HEK293T (cell line): ENCODE measurements at regions not wholly inside any gene's neighbourhood (a gene's known extent, or its start where the extent isn't known, plus 50 kb on each side); places are given as distances from the start of the nearest gene placed in this dataset.
A peak's percentile ranks its signal among the peaks of the same experiment; 100 is the strongest.

Experiments used
- CTCF ChIA-PET: fragments of 350-600 bp; formaldehyde crosslinking; extraction: SDS; loops from one replicate; lab custom pipeline; 2021; ENCODE audit warnings: antibody characterized with exemption, inconsistent platforms; lab: Yijun Ruan, JAX
- POLR2A ChIA-PET: fragments of 350-600 bp; formaldehyde crosslinking; extraction: SDS; loops from one replicate; lab custom pipeline; 2020; ENCODE audit warnings: antibody characterized with exemption, inconsistent platforms; lab: Yijun Ruan, JAX
- DNase-seq: peaks from one replicate; pipeline ENCODE4 v3.0.0; 2012; ENCODE audit warnings: mixed read lengths; ENCODE audit errors: extremely low spot score
- ARNT ChIP-seq: fragments of 450-650 bp; IDR thresholded peaks from 2 replicates; pipeline ENCODE4 v1.6.1; 2017; ENCODE audit warnings: mild to moderate bottlenecking
- BHLHE40 ChIP-seq: fragments of 450-650 bp; IDR thresholded peaks from 2 replicates; pipeline ENCODE4 v1.6.1; 2016; ENCODE audit warnings: mild to moderate bottlenecking, moderate library complexity, borderline replicate concordance
- CTBP1 ChIP-seq: fragments of 450-650 bp; IDR thresholded peaks from 2 replicates; pipeline ENCODE4 v1.6.1; 2016; ENCODE audit warnings: borderline replicate concordance
- ELF4 ChIP-seq: fragments of 450-650 bp; IDR thresholded peaks from 2 replicates; pipeline ENCODE4 v1.6.1; 2017; ENCODE audit warnings: antibody characterized with exemption
- FOXA1 ChIP-seq: fragments of 450-650 bp; IDR thresholded peaks from 2 replicates; pipeline ENCODE4 v1.6.1; 2016; ENCODE audit warnings: mild to moderate bottlenecking
- FOXK2 ChIP-seq: fragments of 450-650 bp; IDR thresholded peaks from 2 replicates; pipeline ENCODE4 v1.6.1; 2016; ENCODE audit warnings: mild to moderate bottlenecking
- FOXM1 ChIP-seq: fragments of 450-650 bp; IDR thresholded peaks from 2 replicates; pipeline ENCODE4 v1.6.1; 2017; ENCODE audit warnings: mild to moderate bottlenecking, borderline replicate concordance
- HDGF ChIP-seq: fragments of 450-650 bp; IDR thresholded peaks from 2 replicates; pipeline ENCODE4 v1.6.1; 2017; ENCODE audit warnings: antibody characterized with exemption, borderline replicate concordance
- L3MBTL2 ChIP-seq: fragments of 450-650 bp; conservative IDR thresholded peaks from 2 replicates; pipeline ENCODE4 v1.6.1; 2016; ENCODE audit warnings: mild to moderate bottlenecking
- LEF1 ChIP-seq: fragments of 450-650 bp; IDR thresholded peaks from 2 replicates; pipeline ENCODE4 v1.6.1; 2017; ENCODE audit warnings: mild to moderate bottlenecking, borderline replicate concordance
- NFRKB ChIP-seq: fragments of 450-650 bp; IDR thresholded peaks from 2 replicates; pipeline ENCODE4 v1.6.1; 2016; ENCODE audit warnings: mild to moderate bottlenecking, moderate library complexity
- PKNOX1 ChIP-seq: fragments of 450-650 bp; IDR thresholded peaks from 2 replicates; pipeline ENCODE4 v1.6.1; 2016
- SP1 ChIP-seq: fragments of 450-650 bp; IDR thresholded peaks from 2 replicates; pipeline ENCODE4 v1.6.1; 2017
- SUZ12 ChIP-seq: fragments of 450-650 bp; IDR thresholded peaks from 2 replicates; pipeline ENCODE4 v1.6.1; 2016; ENCODE audit warnings: mild to moderate bottlenecking
- TARDBP ChIP-seq: fragments of 450-650 bp; IDR thresholded peaks from 2 replicates; pipeline ENCODE4 v1.6.1; 2016
- ZNF384 ChIP-seq: fragments of 450-650 bp; IDR thresholded peaks from 2 replicates; pipeline ENCODE4 v1.6.1; 2016

GRCh38 chr6:21648475-21649050 is 55.0 kb downstream of the SOX4 start:
- CTCF ChIA-PET = interaction anchor here (0.6 kb wide), 1 partner anchor 9 kb away, joined by 3 read pairs; no protein-coding TSS in a partner anchor
- POLR2A ChIA-PET = interaction anchor here (0.7 kb wide), 1 partner anchor 101 kb away, joined by 3 read pairs; no protein-coding TSS in a partner anchor
- DNase-seq = no peak
- TF ChIP-seq LEF1 (no peak), SUZ12 (no peak), FOXK2 (no peak), FOXA1 (no peak), ZNF384 (peak; percentile 48), ARNT (no peak), PKNOX1 (no peak)

GRCh38 chr6:21653323-21653722 is 59.8 kb downstream of the SOX4 start:
- no peak for TF ChIP-seq ZNF384
- no peak for TF ChIP-seq PKNOX1
- no peak for TF ChIP-seq SP1
- TF ChIP-seq HDGF = no peak
- TF ChIP-seq L3MBTL2 = no peak
- no peak for TF ChIP-seq ELF4
- TF ChIP-seq LEF1 = no peak
- no peak for TF ChIP-seq TARDBP
- TF ChIP-seq FOXK2 = no peak
- no peak for TF ChIP-seq SUZ12
- TF ChIP-seq CTBP1 = no peak
- no peak for TF ChIP-seq FOXA1
- TF ChIP-seq NFRKB = no peak
- TF ChIP-seq ARNT = no peak
- no peak for TF ChIP-seq FOXM1
- TF ChIP-seq BHLHE40 = no peak
- ChIA-PET CTCF (no interaction called here), POLR2A (no interaction called here)
- DNase-seq = no peak

- POLR2A ChIA-PET = no interaction called here
- CTCF ChIA-PET = no interaction called here
- no peak for DNase-seq
- TF ChIP-seq L3MBTL2 (no peak), ELF4 (no peak), HDGF (no peak), FOXM1 (no peak), BHLHE40 (no peak)
Measured at GRCh38 chr6:21653905-21654304, 60.4 kb downstream of the SOX4 start.

- DNase-seq = no peak
- ChIA-PET POLR2A (no interaction called here), CTCF (no interaction called here)
- TF ChIP-seq PKNOX1 = no peak
- no peak for TF ChIP-seq L3MBTL2
- no peak for TF ChIP-seq ZNF384
Measured at GRCh38 chr6:21654361-21654760, 60.8 kb downstream of the SOX4 start.

- CTCF ChIA-PET = interaction anchor here (0.6 kb wide), 1 partner anchor 8 kb away, joined by 3 read pairs; no protein-coding TSS in a partner anchor
- no peak for TF ChIP-seq PKNOX1
- TF ChIP-seq FOXA1 = no peak
- no peak for TF ChIP-seq NFRKB
- no peak for TF ChIP-seq BHLHE40
- TF ChIP-seq HDGF = no peak
- no peak for TF ChIP-seq ARNT
- TF ChIP-seq TARDBP = no peak
- no peak for TF ChIP-seq ZNF384
- TF ChIP-seq L3MBTL2 = no peak
- TF ChIP-seq FOXK2 = no peak
- TF ChIP-seq LEF1 = no peak
- POLR2A ChIA-PET = no interaction called here
- no peak for DNase-seq
Measured at GRCh38 chr6:21663966-21664313, 70.4 kb downstream of the SOX4 start.

GRCh38 chr6:21664314-21665109 is 71.0 kb downstream of the SOX4 start:
- TF ChIP-seq L3MBTL2 = peak; percentile 79
- no peak for TF ChIP-seq SP1
- peak; percentile 49 for DNase-seq
- ChIA-PET POLR2A (no interaction called here), CTCF (interaction anchor here (0.6 kb wide), 1 partner anchor 8 kb away, joined by 3 read pairs; no protein-coding TSS in a partner anchor)
